ENCODE measurements at regions not wholly inside any gene's neighbourhood (a gene's known extent, or its start where the extent isn't known, plus 50 kb on each side); places are given as distances from the start of the nearest gene placed in this dataset.
"Not testable (repeated sequence)": the region's sequence is repeated elsewhere in the genome, so short reads cannot be mapped to it uniquely, and the experiment has no call there.

DNA sequence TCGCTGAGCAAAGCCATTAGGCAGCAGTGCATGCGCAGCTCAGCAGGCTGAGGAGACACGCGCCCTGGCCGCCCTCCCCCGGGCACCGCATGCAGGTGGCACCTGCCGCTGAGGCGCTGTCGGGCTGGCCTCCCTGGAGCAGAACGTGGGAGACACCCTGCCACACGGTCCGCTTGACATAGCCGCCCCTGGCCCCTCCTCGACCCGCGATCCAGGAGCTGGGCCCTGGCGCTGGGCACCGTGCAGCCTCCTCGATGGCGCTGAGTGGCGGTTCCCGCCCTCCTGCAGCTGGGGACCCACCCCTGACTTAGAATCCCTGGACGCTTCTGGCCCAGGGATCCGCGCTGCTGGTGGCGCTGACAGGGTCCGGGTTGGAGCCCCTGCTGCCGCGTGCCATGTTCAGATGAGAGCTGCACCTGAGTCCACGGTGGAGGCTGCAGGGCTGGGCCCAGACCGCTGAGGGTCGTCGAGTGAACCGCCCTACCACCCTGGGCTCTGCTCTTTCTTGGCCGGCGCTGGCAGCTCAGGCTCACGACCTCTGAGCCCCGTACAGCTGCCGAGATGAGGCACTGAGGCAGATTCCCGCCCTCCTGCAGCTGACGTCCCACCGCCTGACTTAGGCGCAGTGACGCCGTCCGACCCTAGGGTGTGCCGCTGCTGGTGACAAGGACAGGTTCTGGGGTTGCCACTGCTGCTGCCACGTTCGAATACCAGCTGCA lies 116.8 kb downstream of the OR13A1 start:
- DNase-seq = no peak

- no peak for DNase-seq
Observed at GRCh38 chr10:45199205-45199740, 116.1 kb downstream of the OR13A1 start.

DNA sequence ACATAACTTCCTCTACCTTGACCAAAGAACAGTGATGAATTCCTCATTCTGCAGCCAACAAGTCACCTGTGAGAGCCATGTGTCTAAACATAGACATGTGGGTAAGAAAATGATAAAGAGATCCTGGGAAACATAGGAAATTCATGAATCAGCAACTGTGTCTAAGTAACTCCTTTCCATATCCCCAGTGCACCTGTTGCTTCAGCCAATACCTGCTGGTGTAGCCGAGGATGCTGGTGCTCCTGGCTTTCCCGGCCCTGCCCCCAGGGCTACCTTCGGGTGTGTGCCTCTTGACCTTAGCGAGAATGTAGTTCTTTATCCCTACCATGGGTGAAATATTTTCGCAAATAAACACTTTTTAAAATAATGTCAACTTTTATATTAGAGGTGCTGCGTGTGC lies 114.1 kb downstream of the OR13A1 start:
- DNase-seq = no peak

DNA sequence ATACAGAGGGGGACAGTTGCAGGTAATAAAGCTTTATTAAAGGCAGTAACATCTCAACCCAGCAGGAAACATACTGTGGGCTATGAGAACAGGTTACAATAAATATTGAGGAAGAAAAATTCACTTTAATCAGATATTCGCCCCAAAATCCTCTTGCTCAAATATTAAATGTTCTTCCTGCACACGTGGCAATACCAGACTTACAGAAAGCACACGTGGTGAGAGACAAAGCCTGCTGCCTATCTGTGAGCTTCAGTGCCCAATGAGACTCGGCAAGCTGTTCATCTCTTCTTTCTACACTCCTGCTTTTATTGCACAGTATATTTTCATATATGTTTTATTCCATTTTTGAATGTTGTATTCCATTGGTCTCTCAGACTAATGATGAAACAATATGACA lies 113.2 kb downstream of the OR13A1 start:
- DNase-seq = no peak

- DNase-seq = no peak
Observed at GRCh38 chr10:45204954-45205775, 110.2 kb downstream of the OR13A1 start.

DNA sequence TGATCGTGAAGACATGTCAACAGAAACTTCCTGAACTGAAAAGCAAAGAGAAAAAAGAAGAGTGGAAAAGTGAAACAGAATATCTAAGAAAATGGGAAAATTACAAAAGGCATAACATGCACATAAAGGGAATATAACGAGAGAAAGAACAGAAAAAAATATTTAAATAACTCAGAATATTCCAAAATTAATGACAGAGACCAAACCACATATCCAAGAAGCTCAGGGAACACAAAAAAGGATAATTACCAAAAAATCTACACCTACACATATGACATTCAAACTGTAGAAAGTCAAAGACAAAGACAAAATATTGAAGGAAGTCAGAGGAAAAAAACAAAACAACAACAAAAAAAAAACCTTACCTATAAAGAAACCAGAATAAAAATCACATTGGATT lies 105.5 kb downstream of the OR13A1 start:
- DNase-seq = no peak

DNA sequence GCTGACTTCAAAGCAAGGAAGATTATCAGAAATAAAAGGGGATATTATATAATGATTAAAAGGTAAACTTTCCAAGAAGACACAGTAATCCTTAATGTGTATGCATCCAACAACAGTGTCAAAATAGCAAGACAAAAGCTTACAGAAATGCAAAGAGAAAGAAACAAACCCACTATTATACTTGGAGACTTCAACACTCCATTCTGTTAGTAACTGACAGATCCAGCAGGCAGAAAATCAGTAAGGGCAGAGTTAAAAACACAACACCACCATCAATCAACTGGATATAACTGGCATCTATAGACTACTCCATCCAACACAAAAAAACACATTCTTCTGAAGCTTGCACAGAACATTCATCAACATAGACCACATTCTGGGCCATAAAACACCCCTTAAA lies 103.8 kb downstream of the OR13A1 start:
- DNase-seq = no peak

- no peak for DNase-seq
Observed at GRCh38 chr10:45219416-45219815, 96.0 kb downstream of the OR13A1 start.

DNA sequence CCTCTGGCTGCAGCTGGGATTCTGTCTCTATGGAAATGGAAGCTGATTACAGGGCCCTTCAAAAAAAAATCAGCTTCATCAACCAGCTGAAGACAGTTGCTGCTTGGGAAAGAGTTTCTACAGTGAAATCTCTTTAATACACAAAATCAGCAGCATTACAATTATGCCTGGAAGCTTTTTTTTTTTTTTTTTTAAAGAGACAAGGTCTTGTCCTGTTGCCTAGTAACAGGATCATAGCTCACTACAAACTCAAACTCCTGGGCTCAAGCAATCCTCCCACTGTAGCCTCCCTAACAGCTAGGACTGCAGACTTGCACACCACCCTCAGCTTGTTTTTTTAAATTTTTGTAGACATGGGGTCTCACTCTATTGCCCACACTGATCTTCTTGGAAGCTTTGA lies 94.5 kb downstream of the OR13A1 start:
- no peak for DNase-seq

GRCh38 chr10:45224219-45224841 lies 91.1 kb downstream of the OR13A1 start:
- DNase-seq = no peak

DNA sequence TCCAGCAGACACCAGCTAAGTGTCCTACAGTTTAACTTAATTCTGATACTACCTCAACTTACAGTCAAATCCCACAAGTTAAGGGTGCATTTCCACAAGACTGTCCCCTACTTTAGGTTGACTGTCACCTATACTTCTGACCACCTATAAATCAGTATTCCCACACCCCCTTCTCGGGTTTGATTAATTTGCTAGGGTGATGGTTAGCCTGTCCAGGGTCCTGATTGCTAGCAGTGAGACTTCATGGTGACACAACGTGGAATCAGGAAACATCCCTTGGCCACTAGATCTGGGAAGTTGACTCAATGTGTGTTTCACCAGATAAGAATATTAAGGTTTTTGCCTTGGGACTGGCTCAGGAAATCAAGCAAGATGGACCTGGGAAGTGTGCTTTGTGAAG lies 88.4 kb downstream of the OR13A1 start:
- DNase-seq = no peak

DNA sequence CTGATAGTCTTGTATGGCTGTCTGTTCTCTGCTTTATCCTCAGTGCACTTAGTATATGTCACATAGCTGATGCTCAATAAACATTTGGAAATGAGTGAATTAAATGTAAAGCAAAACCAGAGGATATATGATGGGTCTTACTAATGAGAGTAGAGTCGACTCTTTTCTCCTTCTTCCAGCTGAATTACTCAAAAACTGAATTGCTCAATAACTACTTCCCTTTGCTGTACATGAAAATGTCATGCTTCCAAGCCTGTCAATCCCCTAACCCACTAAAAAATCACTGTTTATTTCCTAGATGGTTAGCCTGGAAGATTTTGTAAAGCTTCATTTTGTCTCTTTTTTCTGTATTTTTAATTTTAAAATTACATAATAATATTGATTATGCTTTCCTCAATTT lies 88.0 kb downstream of the OR13A1 start:
- no peak for DNase-seq

- DNase-seq = no peak
Observed at GRCh38 chr10:45229823-45230222, 85.6 kb downstream of the OR13A1 start.

GRCh38 chr10:45235260-45235769 lies 80.1 kb downstream of the OR13A1 start:
- DNase-seq = peak; percentile 64

DNA sequence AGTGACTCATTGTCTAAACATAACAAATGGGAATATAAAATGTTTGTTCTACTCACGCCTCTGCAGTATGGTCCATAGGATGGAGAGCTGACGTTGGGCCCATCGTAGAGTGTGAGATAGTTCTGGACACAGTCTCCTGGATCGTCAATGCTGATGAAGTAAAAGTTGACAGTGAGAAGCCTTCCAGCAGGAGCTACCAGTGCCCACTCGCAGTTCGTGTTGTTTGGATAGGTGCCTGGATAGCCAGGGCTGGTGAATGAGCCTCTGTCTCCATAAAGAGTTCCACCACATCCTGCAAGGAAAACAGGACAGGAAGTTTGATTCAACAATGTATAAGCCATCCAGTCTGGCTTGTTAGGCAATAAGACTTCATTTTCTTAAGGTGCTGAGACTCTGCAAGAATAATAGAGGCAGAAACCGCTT lies 79.6 kb downstream of the OR13A1 start:
- DNase-seq = no peak

DNA sequence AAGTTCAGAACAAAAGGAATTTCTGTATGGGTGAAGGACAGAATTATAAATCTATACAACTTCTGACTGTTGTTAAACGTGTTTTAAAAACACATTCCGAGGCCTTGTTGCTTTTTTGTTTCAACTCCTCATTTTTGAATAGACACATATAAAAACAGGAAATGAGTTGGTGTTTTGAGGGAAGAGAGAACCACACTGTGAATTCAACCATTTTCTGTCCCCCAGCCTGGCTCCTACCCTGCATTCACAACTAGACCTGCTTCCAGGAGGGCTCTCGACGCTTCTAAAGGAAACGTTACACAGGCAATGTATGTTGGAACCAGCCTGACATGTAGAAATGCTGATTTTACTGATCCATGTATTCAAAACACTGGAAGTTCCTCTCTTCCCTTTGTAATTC lies 76.5 kb downstream of the OR13A1 start:
- DNase-seq = no peak

DNA sequence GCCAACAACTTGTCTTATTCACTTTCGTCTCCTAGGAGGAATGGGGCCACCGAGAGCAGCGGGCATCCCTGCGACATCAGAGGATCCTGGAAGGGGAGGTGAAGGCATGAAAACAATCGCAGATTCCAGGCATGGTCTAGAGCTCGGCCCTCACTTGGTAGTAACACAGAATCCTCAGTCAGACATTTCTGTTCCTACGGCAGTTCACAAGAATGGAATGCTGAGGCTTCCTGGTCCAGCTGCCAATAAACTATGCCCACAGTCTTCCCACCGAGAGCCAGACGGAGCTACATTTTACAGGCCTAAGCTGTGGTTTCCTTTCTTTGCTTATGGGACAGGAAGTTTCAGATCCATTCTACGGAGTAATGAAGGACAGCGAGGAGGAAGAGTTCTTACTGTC lies 75.8 kb downstream of the OR13A1 start:
- no peak for DNase-seq

GRCh38 chr10:45241865-45242520 lies 73.4 kb downstream of the OR13A1 start:
- no peak for DNase-seq

DNA sequence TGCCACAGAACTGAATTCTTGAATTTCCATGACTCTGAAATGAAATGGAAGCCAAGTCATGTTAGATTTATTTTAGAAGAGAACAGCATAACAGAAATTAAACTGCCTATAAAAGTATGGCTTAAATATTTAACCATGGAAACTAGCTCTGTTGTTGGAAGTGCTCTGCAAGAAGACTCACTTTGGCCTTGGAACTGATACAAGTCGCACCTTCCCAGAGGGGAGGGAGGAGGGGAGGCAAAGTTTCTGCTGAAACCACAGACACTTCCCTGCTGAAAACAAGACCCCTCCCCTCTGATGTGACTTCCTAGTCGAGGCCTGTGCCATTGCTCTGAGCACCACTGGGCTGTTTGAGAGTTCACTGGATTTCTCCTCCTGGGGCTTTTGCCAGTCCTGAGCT lies 72.1 kb downstream of the OR13A1 start:
- DNase-seq = no peak

DNA sequence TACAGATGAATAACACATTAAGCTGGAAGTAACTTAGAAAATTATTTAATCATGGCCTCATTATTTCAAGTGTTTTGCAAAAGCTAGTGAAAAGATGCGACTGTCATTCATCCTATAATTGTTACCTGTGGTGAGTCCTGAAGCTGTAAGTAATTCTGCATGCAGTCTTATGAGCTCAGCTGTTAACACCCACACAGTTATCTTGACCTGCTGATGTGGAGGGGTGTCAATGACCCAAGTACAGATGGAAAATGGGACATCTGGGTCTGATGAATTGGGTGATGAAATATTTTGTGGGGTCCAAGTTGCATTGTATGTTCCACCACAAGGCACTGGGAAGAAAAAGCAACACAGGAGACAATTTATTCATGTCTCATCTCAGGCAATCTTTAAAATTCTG lies 68.9 kb downstream of the OR13A1 start:
- no peak for DNase-seq

GRCh38 chr10:45249978-45250693 lies 65.3 kb downstream of the OR13A1 start:
- peak; percentile 41 for DNase-seq

DNA sequence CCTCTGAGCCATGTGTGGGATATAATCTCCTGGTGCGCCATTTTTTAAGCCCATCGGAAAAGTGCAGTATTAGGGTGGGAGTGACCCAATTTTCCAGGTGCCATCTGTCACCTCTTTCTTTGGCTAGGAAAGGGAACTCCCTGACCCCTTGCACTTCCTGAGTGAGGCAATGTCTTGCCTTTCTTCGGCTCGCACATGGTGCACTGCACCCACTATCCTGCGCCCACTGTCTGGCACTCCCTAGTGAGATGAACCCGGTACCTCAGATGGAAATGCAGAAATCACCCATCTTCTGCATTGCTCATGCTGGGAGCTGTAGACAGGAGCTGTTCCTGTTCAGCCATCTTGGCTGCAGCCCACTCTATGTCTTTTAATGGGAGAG lies 64.7 kb downstream of the OR13A1 start:
- not testable (repeated sequence) for DNase-seq
